ENCODE measurements at regions not wholly inside any gene's neighbourhood (a gene's known extent, or its start where the extent isn't known, plus 50 kb on each side); places are given as distances from the start of the nearest gene placed in this dataset.
A peak's percentile ranks its signal among the peaks of the same experiment; 100 is the strongest.

DNA sequence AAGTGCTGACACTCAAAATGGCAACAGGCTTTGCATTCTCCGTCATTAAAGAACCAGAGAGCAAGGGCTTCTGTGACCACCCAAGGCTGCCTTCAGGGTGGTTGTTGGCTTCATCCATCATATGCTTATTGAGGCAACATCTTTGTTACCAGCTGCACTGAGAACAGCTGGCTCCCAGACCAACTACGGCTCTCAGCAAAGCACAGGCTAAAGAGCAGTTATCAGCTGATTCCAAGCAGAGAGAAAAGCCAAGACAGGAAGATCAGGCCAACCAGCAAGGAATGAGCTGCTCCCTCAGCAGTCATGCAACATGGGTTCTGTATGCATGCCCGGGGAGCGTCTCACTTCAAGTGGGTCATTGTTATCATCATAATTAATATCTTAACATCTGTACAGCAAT is 358.9 kb downstream of the ACTL7B start:
- no peak for DNase-seq (ENCODE audit: low read depth)

DNA sequence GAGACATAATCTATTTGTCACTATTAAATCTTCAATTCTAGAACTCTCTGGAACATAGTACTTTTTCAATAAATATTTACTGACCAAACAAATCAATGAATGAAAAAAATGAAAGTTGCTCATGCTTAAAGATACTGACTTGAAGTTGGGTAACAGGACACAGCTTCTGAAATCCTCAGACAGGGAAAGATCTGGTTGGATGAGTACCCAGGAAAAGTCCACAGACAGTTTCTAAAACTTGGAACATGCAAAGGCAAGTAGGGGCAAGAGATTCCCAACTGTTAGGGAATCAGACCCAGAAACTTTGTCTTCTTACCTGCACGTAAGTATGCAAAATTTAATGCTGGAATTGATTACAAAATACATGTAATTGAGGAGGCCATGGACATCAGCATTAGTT is 366.2 kb downstream of the ACTL7B start:
- no peak for DNase-seq (ENCODE audit: low read depth)

DNA sequence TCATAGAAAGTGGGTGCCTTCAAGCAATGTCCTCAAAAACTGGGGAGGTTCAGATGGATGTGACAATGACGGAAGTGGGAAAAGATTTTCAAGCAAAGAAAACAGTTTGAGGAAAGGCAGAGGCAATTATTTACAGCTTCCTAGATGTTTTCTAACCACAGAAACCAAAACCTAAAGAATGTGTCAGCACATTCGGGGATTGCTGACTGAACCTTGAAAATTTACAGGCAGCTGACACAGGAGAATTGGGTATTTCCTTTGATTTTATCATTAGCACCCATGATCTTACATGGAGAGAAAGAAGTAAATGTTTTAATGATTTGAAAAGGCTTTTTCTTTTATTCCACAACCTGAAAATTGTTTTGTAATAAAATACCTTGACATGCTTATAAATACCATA is 369.0 kb downstream of the ACTL7B start:
- no peak for DNase-seq (ENCODE audit: low read depth)

DNA sequence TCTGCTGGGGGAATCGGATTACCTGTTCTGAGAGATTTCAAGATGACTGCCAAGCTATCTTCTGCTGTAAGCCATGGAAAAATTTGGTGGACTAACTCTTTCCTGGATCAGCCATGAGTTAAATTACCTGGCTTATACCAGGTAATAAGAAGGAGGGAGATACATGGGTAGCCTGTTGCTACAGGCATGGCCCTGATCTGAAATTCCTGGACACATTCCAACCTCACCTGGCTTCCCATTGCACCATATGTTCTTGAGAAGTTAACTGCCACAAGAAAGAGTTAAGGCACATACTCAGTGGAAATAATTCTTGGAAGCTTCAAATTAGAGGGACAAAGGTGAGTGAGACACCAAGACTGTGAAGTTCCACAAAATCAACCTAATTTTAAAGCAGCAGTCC is 371.3 kb downstream of the ACTL7B start:
- DNase-seq (ENCODE audit: low read depth) = no peak

DNA sequence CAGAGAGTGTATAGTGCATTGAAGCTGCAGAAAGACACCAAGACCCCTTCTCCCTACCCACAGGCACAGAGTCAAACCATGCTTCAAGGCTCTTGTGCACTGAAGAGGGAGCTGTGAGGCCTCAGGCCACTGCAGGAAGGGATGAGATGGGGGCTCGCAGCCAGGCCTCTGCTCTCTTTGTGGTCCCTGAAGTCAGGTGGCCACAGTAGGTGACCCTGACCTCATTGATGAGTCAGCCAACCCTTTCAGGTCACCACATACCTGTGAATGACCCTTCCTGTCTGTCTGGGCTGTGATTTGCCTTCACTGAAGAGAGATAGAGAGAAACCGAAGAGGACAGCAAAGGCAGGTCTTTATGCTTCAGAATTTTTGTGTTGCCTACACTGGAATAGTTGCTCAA is 372.1 kb downstream of the ACTL7B start:
- DNase-seq (ENCODE audit: low read depth) = no peak

DNA sequence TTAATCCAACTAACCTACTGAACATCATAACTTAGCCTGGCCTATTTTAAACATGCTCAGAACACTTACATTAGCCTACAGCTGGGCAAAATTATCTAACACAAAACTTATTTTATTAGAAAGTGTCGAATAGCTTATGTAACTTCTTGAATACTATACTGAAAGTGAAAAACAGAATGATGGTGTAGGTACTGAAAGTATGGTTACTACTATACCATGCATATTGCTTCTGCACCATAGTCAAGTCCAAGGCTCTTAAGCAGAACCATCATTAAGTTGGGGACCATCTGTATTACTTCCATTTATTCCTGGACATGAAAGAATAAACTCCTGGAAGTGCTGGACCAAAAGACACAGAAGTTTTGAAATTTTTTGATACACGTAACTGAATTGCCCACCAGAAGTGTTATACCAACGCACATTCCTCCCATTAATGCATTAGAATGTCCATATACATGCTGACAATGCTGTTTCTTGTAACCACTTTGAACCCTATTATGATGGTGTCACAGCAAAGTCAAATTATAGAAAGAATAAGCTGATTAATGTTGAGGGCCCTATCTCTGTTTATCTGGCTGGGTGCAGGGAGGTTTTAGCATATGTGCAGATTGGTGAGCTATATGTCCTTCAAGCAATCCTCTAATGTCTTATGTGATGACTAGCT is 375.7 kb downstream of the ACTL7B start:
- DNase-seq (ENCODE audit: low read depth) = no peak

GRCh38 chr9:108478431-108479332 is 377.1 kb downstream of the ACTL7B start:
- peak; percentile 85 for DNase-seq (ENCODE audit: low read depth)

DNA sequence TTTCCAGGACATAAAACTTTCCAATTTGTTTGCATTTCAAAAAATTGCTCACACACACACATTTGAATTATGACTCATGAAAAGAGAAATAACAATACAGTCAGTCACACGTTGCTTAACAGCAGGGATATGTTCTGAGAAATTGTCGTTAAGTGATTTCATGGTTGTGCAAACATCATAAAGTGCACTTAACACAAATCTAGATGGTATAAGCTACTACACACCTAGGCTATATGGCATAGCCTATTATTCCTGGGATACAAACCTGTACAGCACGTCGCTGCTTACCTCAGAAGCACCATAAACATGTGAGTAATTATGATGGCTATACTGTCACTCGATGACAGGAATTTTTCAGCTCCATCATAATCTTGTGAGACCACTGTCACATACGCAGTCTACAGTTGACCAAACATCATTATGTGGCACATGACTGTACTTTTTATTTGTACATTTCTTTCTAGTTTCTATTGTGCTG is 378.2 kb downstream of the ACTL7B start:
- DNase-seq (ENCODE audit: low read depth) = peak; percentile 78

DNA sequence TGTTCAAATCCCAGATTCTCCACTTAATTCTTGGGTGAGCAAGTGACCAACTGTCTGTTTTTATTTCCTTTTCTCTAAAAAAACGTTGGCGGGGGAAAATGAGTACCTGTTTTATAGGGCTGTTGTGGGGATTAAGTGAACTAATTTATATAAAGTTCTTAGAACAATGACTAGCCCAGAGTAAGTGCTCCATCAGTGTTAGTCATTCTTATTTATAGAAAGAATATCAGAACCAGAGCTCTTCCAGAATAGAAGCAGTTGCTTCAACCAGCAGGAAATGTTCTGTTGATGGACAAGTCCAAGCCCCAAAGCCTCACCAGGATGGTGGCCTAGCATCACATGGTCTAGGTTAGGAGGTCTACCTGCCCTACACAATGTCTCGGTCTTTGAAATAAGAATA is 379.2 kb downstream of the ACTL7B start:
- no peak for DNase-seq (ENCODE audit: low read depth)

DNA sequence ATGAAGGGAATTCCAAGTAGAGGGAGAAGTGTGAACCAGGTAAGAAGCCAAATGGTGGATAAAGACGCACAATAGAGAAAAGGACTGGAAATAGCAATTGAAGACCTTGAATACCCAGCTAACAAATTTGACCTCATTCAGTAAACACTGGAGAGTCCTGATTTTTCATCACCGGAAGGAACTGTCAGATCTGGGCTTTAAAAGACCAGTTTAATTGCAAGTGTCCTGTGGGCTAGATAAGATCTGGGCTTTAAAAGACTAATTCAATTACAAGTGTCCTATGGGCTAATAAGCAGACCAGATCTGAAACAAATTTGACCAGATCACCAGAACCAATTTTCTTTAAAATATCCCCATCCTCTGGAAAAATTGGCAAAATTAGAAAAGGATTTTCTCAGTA is 380.0 kb downstream of the ACTL7B start:
- no peak for DNase-seq (ENCODE audit: low read depth)

DNA sequence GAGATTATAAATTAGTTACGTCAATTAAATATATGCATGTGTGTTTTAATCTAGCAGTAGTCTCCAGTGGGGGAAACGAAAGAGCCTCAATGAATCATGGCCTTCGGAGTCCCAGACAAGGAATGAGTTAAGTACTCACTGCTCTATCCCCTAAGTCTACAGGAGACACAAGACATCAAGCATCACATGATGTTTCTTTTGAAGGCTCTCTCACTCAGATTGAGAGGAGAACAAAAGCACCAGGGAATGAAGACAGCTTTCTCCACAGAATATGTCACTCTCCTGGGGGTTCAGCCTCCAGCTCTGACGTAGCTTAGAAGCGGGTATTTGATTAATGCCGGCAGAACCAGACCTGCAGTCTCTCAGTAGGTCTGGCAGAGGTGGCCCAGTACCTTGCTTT is 381.4 kb downstream of the ACTL7B start:
- DNase-seq (ENCODE audit: low read depth) = no peak

DNA sequence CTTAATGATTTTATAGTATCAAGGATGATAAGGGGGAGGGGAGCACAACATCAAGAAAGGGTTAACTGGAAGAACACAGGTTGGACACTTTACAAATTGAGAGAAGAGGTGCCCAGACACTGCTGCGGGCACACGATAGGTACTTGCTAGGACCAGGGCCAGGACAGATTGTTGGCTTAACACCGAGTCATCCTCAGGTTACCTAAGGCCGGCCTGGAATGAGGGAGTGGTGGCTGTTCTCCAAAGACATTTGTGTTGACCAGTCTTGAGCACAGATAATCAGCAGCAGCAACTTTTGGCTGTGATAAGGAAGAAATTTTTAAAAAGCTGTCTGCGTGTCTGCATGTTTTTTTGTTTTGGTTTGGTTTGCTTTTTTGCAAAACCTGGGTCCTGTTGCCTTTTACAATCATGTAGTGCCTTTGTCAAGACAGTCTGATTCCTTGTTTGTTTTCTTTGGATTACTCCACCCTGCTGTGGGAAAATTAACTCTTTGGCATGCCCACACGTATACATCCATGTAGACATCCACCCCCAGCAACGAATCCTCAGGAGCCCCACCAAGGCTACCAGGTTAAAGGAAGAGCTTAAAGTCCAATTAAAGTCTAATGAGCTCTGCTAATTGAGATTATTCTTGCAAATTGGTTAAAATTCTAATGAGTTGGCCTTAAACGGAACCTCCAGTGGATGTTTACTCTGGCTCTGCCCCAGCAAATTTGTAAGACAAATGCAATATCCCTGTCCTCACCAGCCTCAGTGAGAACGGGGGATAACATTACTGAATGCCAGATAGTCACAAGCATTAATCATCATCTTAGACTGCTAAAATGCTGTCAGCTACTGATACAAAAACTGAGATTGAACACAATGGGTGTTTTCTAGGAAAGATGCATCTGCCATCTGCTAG is 382.3 kb downstream of the ACTL7B start:
- DNase-seq (ENCODE audit: low read depth) = no peak

- DNase-seq (ENCODE audit: low read depth) = peak; percentile 46
These were observed 386.1 kb downstream of the ACTL7B start for GRCh38 chr9:108469654-108470053.

DNA sequence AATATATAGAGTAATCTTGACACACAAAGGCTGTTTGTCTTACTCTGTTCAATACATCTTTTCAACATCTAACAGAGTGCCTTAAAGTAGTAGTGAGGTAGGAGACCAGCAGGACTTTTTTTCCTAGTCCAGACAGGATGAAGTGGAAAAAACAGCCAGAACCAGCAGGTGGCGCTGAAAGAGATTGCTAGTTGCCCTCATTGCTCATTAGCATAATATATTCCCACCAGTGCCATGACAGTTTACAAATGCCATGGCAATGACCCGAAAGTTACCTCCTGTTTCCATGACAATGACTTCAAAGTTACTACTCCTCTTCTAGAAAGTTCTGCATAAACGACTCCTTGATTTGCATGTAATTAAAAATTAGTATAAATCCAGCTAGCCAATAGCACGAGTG is 387.4 kb downstream of the ACTL7B start:
- no peak for DNase-seq (ENCODE audit: low read depth)

- no peak for DNase-seq (ENCODE audit: low read depth)
These were observed 388.0 kb downstream of the ACTL7B start for GRCh38 chr9:108467653-108468324.

GRCh38 chr9:108467161-108467560 is 388.6 kb downstream of the ACTL7B start:
- DNase-seq (ENCODE audit: low read depth) = no peak

GRCh38 chr9:108466304-108466703 is 389.5 kb downstream of the ACTL7B start:
- no peak for DNase-seq (ENCODE audit: low read depth)

GRCh38 chr9:108463932-108464606 is 391.7 kb downstream of the ACTL7B start:
- DNase-seq (ENCODE audit: low read depth) = no peak

GRCh38 chr9:108456903-108457302 is 398.9 kb downstream of the ACTL7B start:
- no peak for DNase-seq (ENCODE audit: low read depth)

DNA sequence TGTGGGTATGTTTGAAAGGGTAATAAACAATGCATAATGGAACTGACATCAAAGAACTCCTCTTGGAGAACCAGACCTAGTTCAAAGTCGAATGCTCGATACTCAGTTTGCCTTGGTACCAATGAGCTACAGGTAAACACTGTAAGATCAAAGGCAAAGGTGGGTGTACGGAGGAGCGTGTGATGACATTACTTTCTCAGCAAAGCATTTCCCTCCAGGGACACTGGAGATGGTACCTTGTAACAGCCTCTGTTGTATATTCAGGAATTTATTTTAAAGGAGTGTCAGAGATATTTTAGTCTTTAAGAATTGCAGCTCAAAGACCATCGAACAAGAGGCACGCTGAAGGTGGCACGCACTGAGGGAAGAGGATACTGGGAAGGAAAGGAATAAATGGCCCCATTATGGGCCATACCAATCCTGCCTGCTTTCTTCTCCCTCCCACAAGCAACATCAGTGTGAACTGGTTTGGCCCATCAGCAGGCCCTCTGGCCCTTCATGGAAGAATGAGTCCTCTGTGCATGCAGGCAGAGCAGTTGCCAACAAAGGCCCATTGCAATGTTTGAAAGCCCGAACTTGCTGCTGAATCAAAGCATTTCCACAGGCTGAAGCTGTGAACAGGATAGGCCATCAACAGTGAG is 410.2 kb downstream of the ACTL7B start:
- DNase-seq (ENCODE audit: low read depth) = no peak

Data from HS-5 (cell line).